Keratinocyte (primary cell): ENCODE measurements at regions not wholly inside any gene's neighbourhood (a gene's known extent, or its start where the extent isn't known, plus 50 kb on each side); places are given as distances from the start of the nearest gene placed in this dataset.

ENCODE experiments used
- DNase-seq: peaks from one replicate; pipeline ENCODE4 v3.0.0-alpha.2; 2011; ENCODE audit warnings: low read depth, missing footprints, low spot score
- FAIRE-seq: peaks from 2 replicates; lab custom pipeline; 2011; peaks lifted over from hg19 to GRCh38; lab: Jason Lieb, UNC
- H2AFZ ChIP-seq: 2 replicates; pipeline ENCODE4 v1.6.0; 2012; ENCODE audit warnings: low read length, control low read depth, inconsistent platforms; ENCODE audit not compliant: control insufficient read depth
- H3K27ac ChIP-seq: 2 replicates; pipeline ENCODE4 v1.5.1; 2011; ENCODE audit warnings: low read length; ENCODE audit not compliant: control insufficient read depth, insufficient read depth
- H3K27me3 ChIP-seq: 3 replicates; pipeline ENCODE4 v1.6.0; 2011; ENCODE audit warnings: low read length; ENCODE audit not compliant: control insufficient read depth, insufficient read depth; ENCODE audit errors: extremely low read depth
- H3K36me3 ChIP-seq, 2 experiments: 2 replicates in 1 of 2; 3 replicates in 1 of 2; pipeline ENCODE4 v1.5.1; 2011; ENCODE audit warnings: low read length in 2 of 2, mild to moderate bottlenecking in 1 of 2; ENCODE audit not compliant: control insufficient read depth in 2 of 2, insufficient read depth in 2 of 2; ENCODE audit errors: extremely low read depth in 1 of 2
- H3K4me1 ChIP-seq: 3 replicates; pipeline ENCODE4 v1.5.1; 2011; ENCODE audit warnings: low read length; ENCODE audit not compliant: control insufficient read depth, insufficient read depth; ENCODE audit errors: extremely low read depth
- H3K4me2 ChIP-seq: 3 replicates; pipeline ENCODE4 v1.6.0; 2011; ENCODE audit warnings: low read depth, low read length; ENCODE audit not compliant: control insufficient read depth, insufficient read depth; ENCODE audit errors: extremely low read depth
- H3K4me3 ChIP-seq, 3 experiments: fragments of 200-600 bp in 1 of 3; sonication (generic) in 1 of 3; 2 replicates in 2 of 3; 3 replicates in 1 of 3; pipeline ENCODE4 v1.5.1; 2011 to 2016; ENCODE audit warnings: low read length in 3 of 3, mild to moderate bottlenecking in 3 of 3, control low read depth in 2 of 3, inconsistent platforms in 1 of 3, low read depth in 1 of 3, mixed read lengths in 1 of 3, mixed run types in 1 of 3, moderate library complexity in 1 of 3; ENCODE audit not compliant: control insufficient read depth in 2 of 3, insufficient read depth in 2 of 3; ENCODE audit errors: extremely low read depth in 1 of 3
- H3K79me2 ChIP-seq: 2 replicates; pipeline ENCODE4 v1.6.0; 2012; ENCODE audit warnings: low read length; ENCODE audit not compliant: control insufficient read depth, insufficient read depth
- H3K9ac ChIP-seq: 3 replicates; pipeline ENCODE4 v1.6.0; 2011; ENCODE audit warnings: low read length; ENCODE audit not compliant: control insufficient read depth, insufficient read depth; ENCODE audit errors: extremely low read depth
- H3K9me1 ChIP-seq: 3 replicates; pipeline ENCODE4 v1.6.0; 2011; ENCODE audit warnings: low read length; ENCODE audit not compliant: control insufficient read depth, insufficient read depth; ENCODE audit errors: extremely low read depth
- H3K9me3 ChIP-seq: 2 replicates; pipeline ENCODE4 v1.5.1; 2012; ENCODE audit warnings: low read depth, low read length; ENCODE audit not compliant: control insufficient read depth
- H4K20me1 ChIP-seq: 3 replicates; pipeline ENCODE4 v1.6.0; 2011; ENCODE audit warnings: low read length; ENCODE audit not compliant: control insufficient read depth, insufficient read depth; ENCODE audit errors: extremely low read depth
- EZH2 ChIP-seq: IDR thresholded peaks from one replicate; pipeline ENCODE4 v1.6.1; 2012; ENCODE audit warnings: inconsistent platforms, mild to moderate bottlenecking, low read length, moderate library complexity
- dilution Hi-C: fragments of 300-500 bp; cut with MboI; formaldehyde crosslinking; loops from one replicate; pipeline ENCODE4 v1.7.0; 2020; ENCODE audit warnings: low sequenced_read_pairs; ENCODE audit not compliant: extremely low pct_ligation_motif_present
- TF ChIP-seq, protein P1 (sequence below), 3 experiments: IDR thresholded peaks in 1 of 3; conservative IDR thresholded peaks in 1 of 3; optimal IDR thresholded peaks in 1 of 3; 2 replicates in 2 of 3; 3 replicates in 1 of 3; pipeline versions ENCODE3 to v1.5.1; 2011; ENCODE audit warnings: low read length in 3 of 3, mild to moderate bottlenecking in 3 of 3, moderate library complexity in 2 of 3, control low read depth in 1 of 3, inconsistent platforms in 1 of 3; ENCODE audit not compliant: insufficient read depth in 2 of 3; ENCODE audit errors: extremely low read depth in 1 of 3

GRCh38 chr11:15300341-15300740 lies 185.6 kb downstream of the INSC start:
- Histone ChIP-seq H3K4me1 (no peaks in the 10 kb centered on the region), H2AFZ (no peak overlapping the region), H3K4me3 (no peak overlapping the region), H4K20me1 (no peaks in the 10 kb centered on the region), H3K9ac (no peak overlapping the region), H3K9me1 (no peaks in the 10 kb centered on the region), H3K36me3 (no peaks in the 10 kb centered on the region), H3K4me2 (no peak overlapping the region), H3K27me3 (no peaks in the 10 kb centered on the region), H3K9me3 (no peaks in the 10 kb centered on the region), H3K27ac (no peak overlapping the region), H3K79me2 (no peaks in the 10 kb centered on the region)
- TF ChIP-seq EZH2: no peak
- DNase-seq (no peak), FAIRE-seq (no peak)
- dilution Hi-C loops: no loop called here

- H3K4me2 ChIP-seq: no peak overlapping the region
- H3K4me3 ChIP-seq: no peak overlapping the region
- no peaks in the 10 kb centered on the region for H3K9me3 ChIP-seq
- H2AFZ ChIP-seq: no peak overlapping the region
- DNase-seq (no peak), FAIRE-seq (no peak)
- no peaks in the 10 kb centered on the region for H3K36me3 ChIP-seq
- TF ChIP-seq, protein P1, sequence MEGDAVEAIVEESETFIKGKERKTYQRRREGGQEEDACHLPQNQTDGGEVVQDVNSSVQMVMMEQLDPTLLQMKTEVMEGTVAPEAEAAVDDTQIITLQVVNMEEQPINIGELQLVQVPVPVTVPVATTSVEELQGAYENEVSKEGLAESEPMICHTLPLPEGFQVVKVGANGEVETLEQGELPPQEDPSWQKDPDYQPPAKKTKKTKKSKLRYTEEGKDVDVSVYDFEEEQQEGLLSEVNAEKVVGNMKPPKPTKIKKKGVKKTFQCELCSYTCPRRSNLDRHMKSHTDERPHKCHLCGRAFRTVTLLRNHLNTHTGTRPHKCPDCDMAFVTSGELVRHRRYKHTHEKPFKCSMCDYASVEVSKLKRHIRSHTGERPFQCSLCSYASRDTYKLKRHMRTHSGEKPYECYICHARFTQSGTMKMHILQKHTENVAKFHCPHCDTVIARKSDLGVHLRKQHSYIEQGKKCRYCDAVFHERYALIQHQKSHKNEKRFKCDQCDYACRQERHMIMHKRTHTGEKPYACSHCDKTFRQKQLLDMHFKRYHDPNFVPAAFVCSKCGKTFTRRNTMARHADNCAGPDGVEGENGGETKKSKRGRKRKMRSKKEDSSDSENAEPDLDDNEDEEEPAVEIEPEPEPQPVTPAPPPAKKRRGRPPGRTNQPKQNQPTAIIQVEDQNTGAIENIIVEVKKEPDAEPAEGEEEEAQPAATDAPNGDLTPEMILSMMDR (optimal IDR thresholded peaks at IDR 0.05 in 1 of 3, IDR thresholded peaks at IDR 0.05 in 1 of 3, conservative IDR thresholded peaks at IDR 0.05 in 1 of 3; ENCODE audit: extremely low read depth in 1 of 3, insufficient read depth in 2 of 3, low read length in 3 of 3): no peak
- TF ChIP-seq EZH2: no peak
- H3K79me2 ChIP-seq: no peaks in the 10 kb centered on the region
- H3K9ac ChIP-seq: no peak overlapping the region
- H3K9me1 ChIP-seq: no peaks in the 10 kb centered on the region
- no peaks in the 10 kb centered on the region for H3K27me3 ChIP-seq
- no peaks in the 10 kb centered on the region for H3K4me1 ChIP-seq
- H4K20me1 ChIP-seq: no peaks in the 10 kb centered on the region
- dilution Hi-C loops: no loop called here
- H3K27ac ChIP-seq: no peak overlapping the region
These were observed 192.9 kb downstream of the INSC start for GRCh38 chr11:15307619-15308024.

GRCh38 chr11:15308840-15309239 lies 194.1 kb downstream of the INSC start:
- Histone ChIP-seq H3K9ac (no peak overlapping the region), H3K27ac (no peak overlapping the region), H2AFZ (no peak overlapping the region), H3K9me3 (no peaks in the 10 kb centered on the region), H3K9me1 (no peaks in the 10 kb centered on the region), H3K79me2 (no peaks in the 10 kb centered on the region), H3K27me3 (no peaks in the 10 kb centered on the region), H3K4me3 (no peak overlapping the region), H3K4me2 (no peak overlapping the region), H3K36me3 (no peaks in the 10 kb centered on the region), H3K4me1 (no peaks in the 10 kb centered on the region), H4K20me1 (no peaks in the 10 kb centered on the region)
- no peak for FAIRE-seq
- dilution Hi-C loops: no loop called here
- TF ChIP-seq, protein P1 (optimal IDR thresholded peaks at IDR 0.05 in 1 of 3, IDR thresholded peaks at IDR 0.05 in 1 of 3, conservative IDR thresholded peaks at IDR 0.05 in 1 of 3; ENCODE audit: extremely low read depth in 1 of 3, insufficient read depth in 2 of 3, low read length in 3 of 3): no peak
- no peak for TF ChIP-seq EZH2
- DNase-seq: no peak
